Body of pancreas (tissue), 4 donors: ENCODE measurements at regions not wholly inside any gene's neighbourhood (a gene's known extent, or its start where the extent isn't known, plus 50 kb on each side); places are given as distances from the start of the nearest gene placed in this dataset.
A peak's percentile ranks its signal among the peaks of the same experiment; 100 is the strongest.

ENCODE experiments used
- ATAC-seq: fragments of 150-250 bp; one replicate; pipeline ENCODE4 v1.9.1; 2016
- DNase-seq, 4 donors: peaks; one replicate each; pipeline ENCODE4 v3.0.0-alpha.2; 2019
- H3K27ac ChIP-seq, 4 donors: fragments of 200-600 bp; sonication (generic); 1 replicate in 3 of 4; 2 replicates in 1 of 4; pipeline versions ENCODE4 v1.5.1 to v1.6.1; 2016 to 2019; ENCODE audit warnings: mild to moderate bottlenecking in 1 of 4, mixed read lengths in 1 of 4, moderate library complexity in 1 of 4
- H3K27me3 ChIP-seq, 2 donors: fragments of 200-600 bp; sonication (generic); one replicate each; pipeline ENCODE4 v1.6.0; 2016; ENCODE audit warnings: mild to moderate bottlenecking in 1 of 2
- H3K36me3 ChIP-seq, 2 donors: fragments of 200-600 bp; sonication (generic); replicated peaks in 1 of 2; 2 replicates each; pipeline ENCODE4 v1.5.1; 2016; ENCODE audit warnings: low read depth in 2 of 2; ENCODE audit not compliant: insufficient read depth in 1 of 2
- H3K4me1 ChIP-seq: fragments of 200-600 bp; sonication (generic); one replicate; pipeline ENCODE4 v1.6.0; 2016
- H3K4me3 ChIP-seq, 2 donors: fragments of 200-600 bp; sonication (generic); 1 replicate in 1 of 2; 2 replicates in 1 of 2; pipeline ENCODE4 v1.5.1; 2016 to 2019
- H3K9me3 ChIP-seq, 3 donors: fragments of 200-600 bp; sonication (generic); 1 replicate in 2 of 3; 2 replicates in 1 of 3; pipeline ENCODE4 v1.5.1; 2016
- CTCF ChIP-seq, 7 experiments: fragments of 450-650 bp in 4 of 7; fragments of 200-600 bp in 3 of 7; sonication (generic) in 3 of 7; IDR thresholded peaks; one replicate each; pipeline ENCODE4 v1.5.1; 2016 to 2019; ENCODE audit warnings: antibody characterized with exemption in 7 of 7
- POLR2A ChIP-seq, 3 donors: fragments of 450-650 bp; IDR thresholded peaks; one replicate each; pipeline ENCODE4 v1.6.1; 2016; ENCODE audit warnings: antibody characterized with exemption in 3 of 3, mild to moderate bottlenecking in 2 of 3
- WGBS, 2 donors: methylation state at CpG; one replicate each; pipeline ENCODE4 v1.1.5; 2017; 5-methylcytosine and 5-hydroxymethylcytosine counted together
- intact Hi-C: fragments of 100-400 bp; cut with DNase I; formaldehyde crosslinking; loops from one replicate; pipeline ENCODE4 v1.15.1; 2023

DNA sequence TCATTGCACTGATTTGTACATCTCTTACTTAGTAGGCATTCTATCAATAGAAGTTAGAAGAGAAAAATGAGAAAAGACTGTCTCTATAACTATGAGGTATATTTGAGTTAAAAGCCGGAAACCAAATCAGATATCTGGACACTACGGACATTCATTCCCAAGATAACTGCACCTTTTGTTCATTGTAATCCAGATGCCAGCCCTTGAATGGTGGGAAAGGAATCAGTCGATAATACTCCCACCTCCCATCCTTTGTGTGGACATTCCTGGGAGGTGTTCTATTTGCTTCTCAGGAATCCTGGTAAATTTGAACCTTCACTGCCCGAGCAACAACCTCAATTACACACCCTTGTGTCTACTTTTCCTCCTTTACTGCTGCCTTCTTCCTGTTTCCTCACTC is 225.2 kb downstream of the CHD9NB start:
- DNase-seq (no peak), ATAC-seq (no peak)
- 37 to 45% methylated on average over 4 of the region's 4 CpGs for WGBS, 2 donors
- intact Hi-C loops: no loop called here
- Histone ChIP-seq H3K9me3 (no peaks in the 10 kb centered on the region), H3K27ac (no peak overlapping the region), H3K4me3 (no peak overlapping the region), H3K36me3 (no peaks in the 10 kb centered on the region), H3K27me3 (no peaks in the 10 kb centered on the region), H3K4me1 (no peaks in the 10 kb centered on the region)
- no peak for TF ChIP-seq CTCF (IDR thresholded peaks at IDR 0.05)
- no peak for TF ChIP-seq POLR2A (IDR thresholded peaks at IDR 0.05)

- Histone ChIP-seq H3K4me3 (no peak overlapping the region), H3K27ac (no peak overlapping the region), H3K27me3 (no peaks in the 10 kb centered on the region), H3K9me3 (no peaks in the 10 kb centered on the region), H3K4me1 (no peaks in the 10 kb centered on the region), H3K36me3 (no peaks in the 10 kb centered on the region)
- 81 to 87% methylated on average over 5 of the region's 5 CpGs for whole genome bisulfite sequencing, 2 donors
- ATAC-seq (no peak), DNase-seq (peak in 1 of 4 donors; percentile 8)
- TF ChIP-seq CTCF (IDR thresholded peaks at IDR 0.05) (no peak), POLR2A (IDR thresholded peaks at IDR 0.05) (no peak)
- intact Hi-C loops: no loop called here
These were observed 226.8 kb downstream of the CHD9NB start for GRCh38 chr16:52825892-52826291.

GRCh38 chr16:52819808-52820207 is 232.9 kb downstream of the CHD9NB start:
- ATAC-seq (no peak), DNase-seq (no peak)
- H3K36me3 ChIP-seq: no peaks in the 10 kb centered on the region
- H3K4me3 ChIP-seq: no peak overlapping the region
- TF ChIP-seq POLR2A (IDR thresholded peaks at IDR 0.05): no peak
- TF ChIP-seq CTCF (IDR thresholded peaks at IDR 0.05): no peak
- intact Hi-C loops: no loop called here
- H3K4me1 ChIP-seq: no peaks in the 10 kb centered on the region
- no peak overlapping the region for H3K27ac ChIP-seq
- no peaks in the 10 kb centered on the region for H3K9me3 ChIP-seq
- H3K27me3 ChIP-seq: no peaks in the 10 kb centered on the region
- 68% methylated on average over 3 of the region's 3 CpGs for WGBS, 2 donors

DNA sequence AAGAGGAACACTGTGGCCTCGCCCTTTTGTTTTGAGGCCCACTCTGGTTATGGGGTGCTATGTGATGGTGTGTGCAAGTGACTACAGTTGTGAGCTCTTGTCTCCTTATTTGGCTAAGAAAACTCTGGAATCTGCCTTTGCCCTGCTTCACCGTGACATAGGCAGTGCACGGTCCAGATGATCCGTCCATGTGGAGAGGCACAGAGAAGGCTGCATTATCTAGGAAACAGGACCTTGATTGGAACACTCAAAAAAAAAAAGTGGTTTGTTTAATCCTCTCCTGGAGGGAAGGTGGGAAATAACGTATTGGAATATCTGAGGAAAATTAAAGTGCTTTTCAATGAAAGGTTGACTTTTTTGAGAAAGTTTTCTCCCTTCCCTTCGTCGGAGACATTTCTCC is 233.3 kb downstream of the CHD9NB start:
- ATAC-seq (no peak), DNase-seq (no peak)
- Histone ChIP-seq H3K27ac (no peak overlapping the region), H3K4me1 (no peaks in the 10 kb centered on the region), H3K9me3 (no peaks in the 10 kb centered on the region), H3K36me3 (no peaks in the 10 kb centered on the region), H3K4me3 (no peak overlapping the region), H3K27me3 (no peaks in the 10 kb centered on the region)
- TF ChIP-seq CTCF (IDR thresholded peaks at IDR 0.05) (no peak), POLR2A (IDR thresholded peaks at IDR 0.05) (no peak)
- intact Hi-C loops: no loop called here
- 70 to 75% methylated on average over 7 of the region's 7 CpGs for WGBS, 2 donors

GRCh38 chr16:52817696-52818095 is 235.0 kb downstream of the CHD9NB start:
- no peaks in the 10 kb centered on the region for H3K27me3 ChIP-seq
- WGBS, 2 donors: 45 to 51% methylated on average over 6 of the region's 6 CpGs
- TF ChIP-seq CTCF (IDR thresholded peaks at IDR 0.05): no peak
- TF ChIP-seq POLR2A (IDR thresholded peaks at IDR 0.05): no peak
- DNase-seq: no peak
- H3K4me3 ChIP-seq: no peak overlapping the region
- H3K4me1 ChIP-seq: no peaks in the 10 kb centered on the region
- H3K9me3 ChIP-seq: no peaks in the 10 kb centered on the region
- no peaks in the 10 kb centered on the region for H3K36me3 ChIP-seq
- ATAC-seq: no peak
- intact Hi-C loops: no loop called here
- no peak overlapping the region for H3K27ac ChIP-seq
